ENCODE measurements at regions not wholly inside any gene's neighbourhood (a gene's known extent, or its start where the extent isn't known, plus 50 kb on each side); places are given as distances from the start of the nearest gene placed in this dataset.

- TF ChIP-seq CTCF (IDR thresholded peaks at IDR 0.05): no peak
- no peak for TF ChIP-seq EZH2 (IDR thresholded peaks at IDR 0.05)
- TF ChIP-seq EZH2phosphoT487 (IDR thresholded peaks at IDR 0.05): no peak
Observed at GRCh38 chr16:86031141-86031678, 132.2 kb downstream of the IRF8 start.

Measured in neural progenitor cell (in vitro differentiated cells).